Muscle of leg (tissue), 3 donors: ENCODE measurements at regions not wholly inside any gene's neighbourhood (a gene's known extent, or its start where the extent isn't known, plus 50 kb on each side); places are given as distances from the start of the nearest gene placed in this dataset.
A peak's percentile ranks its signal among the peaks of the same experiment; 100 is the strongest.

ENCODE experiments used
- DNase-seq: peaks from one replicate; pipeline ENCODE4 v3.0.0; 2013
- H3K27ac ChIP-seq: one replicate; pipeline ENCODE4 v1.5.1; 2013; ENCODE audit warnings: mild to moderate bottlenecking, low read length, control low read depth
- H3K27me3 ChIP-seq: one replicate; pipeline ENCODE4 v1.6.1; 2013; ENCODE audit warnings: low read length; ENCODE audit not compliant: control insufficient read depth, insufficient read depth
- H3K36me3 ChIP-seq: one replicate; pipeline ENCODE4 v1.6.1; 2013; ENCODE audit warnings: low read length; ENCODE audit not compliant: control insufficient read depth, insufficient read depth
- H3K4me1 ChIP-seq: one replicate; pipeline ENCODE4 v1.6.1; 2013; ENCODE audit warnings: low read length; ENCODE audit not compliant: control insufficient read depth, insufficient read depth
- H3K4me3 ChIP-seq: one replicate; pipeline ENCODE4 v1.5.1; 2013; ENCODE audit warnings: low read length, control low read depth
- H3K9me3 ChIP-seq: replicated peaks from 2 replicates; pipeline ENCODE4 v1.6.1; 2013; ENCODE audit warnings: low read depth, low read length; ENCODE audit not compliant: control insufficient read depth
- WGBS: methylation state at CpG from one replicate; pipeline ENCODE4 v1.1.5; 2013; ENCODE audit warnings: missing lambda C conversion rate; ENCODE audit not compliant: insufficient coverage; 5-methylcytosine and 5-hydroxymethylcytosine counted together

DNA sequence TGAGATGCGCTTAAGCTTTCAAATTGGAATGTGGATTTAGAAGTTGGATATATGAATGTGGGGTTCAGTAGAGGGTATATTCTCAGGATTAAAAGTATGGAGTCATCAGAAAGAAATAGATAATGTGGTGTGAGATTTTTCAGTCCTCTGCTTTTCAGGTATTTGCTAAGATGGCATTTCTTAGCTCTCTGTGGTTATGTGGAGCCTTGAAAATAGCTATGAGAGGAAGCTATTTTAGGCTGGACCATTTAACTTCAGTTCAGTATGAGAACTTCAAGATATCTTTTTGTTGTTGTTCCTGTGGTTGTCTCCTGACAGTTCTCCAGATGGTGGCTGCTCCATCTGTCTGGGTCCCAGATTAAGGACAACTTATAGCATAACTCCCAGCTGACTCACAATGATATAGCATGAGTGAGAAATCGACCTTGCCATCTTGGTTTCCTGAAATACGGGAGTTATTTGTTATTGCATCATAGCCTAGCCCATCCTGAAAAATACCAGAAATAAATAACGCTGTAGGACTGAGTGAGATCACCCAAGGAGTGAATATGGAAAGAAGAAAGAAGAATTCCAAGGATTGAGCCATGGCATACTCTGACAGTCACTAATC, 461.5 kb downstream of the ANXA1 start:
- WGBS: 100% methylated on average over 1 of the region's 4 CpGs
- Histone ChIP-seq H3K4me3 (no peak overlapping the region), H3K27ac (no peak overlapping the region), H3K36me3 (no peaks in the 10 kb centered on the region), H3K9me3 (no peaks in the 10 kb centered on the region), H3K27me3 (no peaks in the 10 kb centered on the region), H3K4me1 (no peaks in the 10 kb centered on the region)
- no peak for DNase-seq

DNA sequence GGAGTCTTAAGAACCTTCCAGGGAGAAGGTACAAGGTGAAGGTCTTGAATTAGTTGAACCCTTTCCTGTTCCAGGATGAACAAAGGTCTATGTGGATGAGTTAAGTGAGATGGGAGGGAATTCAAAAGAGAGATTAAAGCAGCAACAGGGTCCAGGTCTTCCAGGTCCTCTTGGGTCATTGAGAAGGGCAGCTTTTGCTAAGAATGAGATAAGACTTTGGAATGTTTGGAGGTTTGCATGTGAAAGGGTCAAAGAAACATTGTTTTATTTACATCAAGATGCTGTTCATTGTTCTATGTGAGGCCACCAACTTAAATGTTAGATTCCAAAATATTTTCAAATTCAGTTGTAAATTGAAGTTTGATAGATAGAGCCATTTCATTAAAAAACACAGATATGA, 463.9 kb downstream of the ANXA1 start:
- Histone ChIP-seq H3K9me3 (no peaks in the 10 kb centered on the region), H3K27ac (no peak overlapping the region), H3K4me3 (no peak overlapping the region), H3K4me1 (no peaks in the 10 kb centered on the region), H3K36me3 (no peaks in the 10 kb centered on the region), H3K27me3 (no peaks in the 10 kb centered on the region)
- DNase-seq: no peak

DNA sequence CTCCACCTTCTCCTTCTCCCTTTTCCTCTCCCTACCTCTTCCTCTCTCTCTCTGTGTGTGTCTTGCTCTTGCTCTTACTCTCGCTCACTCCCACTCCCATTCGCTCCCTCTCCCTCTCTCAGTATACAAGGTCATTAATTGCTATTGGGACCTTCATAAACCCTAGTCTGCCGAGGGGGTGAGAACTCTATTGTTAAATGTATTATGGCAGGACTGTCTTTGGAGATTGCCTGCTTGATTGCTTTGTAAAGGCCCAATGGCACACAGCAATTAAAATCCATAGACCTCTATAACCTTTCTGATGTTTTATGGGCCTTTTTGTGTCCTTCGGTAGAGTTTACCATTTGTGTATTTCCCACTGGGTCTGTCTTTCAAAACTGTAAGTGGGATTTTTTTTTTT, 465.9 kb downstream of the ANXA1 start:
- DNase-seq: no peak
- H3K27ac ChIP-seq: no peak overlapping the region
- H3K4me1 ChIP-seq: no peaks in the 10 kb centered on the region
- peaks cover 2% of the 10 kb centered on the region for H3K9me3 ChIP-seq
- WGBS: no CpG with 5 or more reads among the region's 4 CpGs
- no peak overlapping the region for H3K4me3 ChIP-seq
- no peaks in the 10 kb centered on the region for H3K36me3 ChIP-seq
- H3K27me3 ChIP-seq: no peaks in the 10 kb centered on the region

DNA sequence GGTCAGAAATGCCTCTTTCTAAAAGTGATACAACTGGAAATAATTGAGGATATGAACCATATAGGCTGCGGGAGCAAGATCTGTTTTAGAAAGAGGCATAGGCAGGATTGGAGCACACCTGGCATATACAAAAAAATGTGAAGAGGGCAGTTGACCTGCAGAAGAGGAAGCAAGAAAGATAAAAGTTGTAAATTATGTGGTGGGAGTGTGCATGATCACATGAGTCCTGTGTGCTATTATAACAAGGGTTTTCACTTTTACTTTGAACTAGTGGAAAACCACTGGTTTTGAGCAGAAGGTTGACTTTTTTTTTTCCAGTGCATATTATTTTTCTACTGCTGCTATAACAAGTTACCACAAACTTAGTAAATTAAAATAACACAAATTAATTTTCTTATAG, 489.3 kb downstream of the ANXA1 start:
- DNase-seq: no peak
- Histone ChIP-seq H3K4me1 (no peaks in the 10 kb centered on the region), H3K36me3 (no peaks in the 10 kb centered on the region), H3K27me3 (no peaks in the 10 kb centered on the region), H3K9me3 (no peaks in the 10 kb centered on the region), H3K27ac (no peak overlapping the region), H3K4me3 (no peak overlapping the region)
- 100% methylated on average over 1 of the region's 1 CpG for WGBS

DNA sequence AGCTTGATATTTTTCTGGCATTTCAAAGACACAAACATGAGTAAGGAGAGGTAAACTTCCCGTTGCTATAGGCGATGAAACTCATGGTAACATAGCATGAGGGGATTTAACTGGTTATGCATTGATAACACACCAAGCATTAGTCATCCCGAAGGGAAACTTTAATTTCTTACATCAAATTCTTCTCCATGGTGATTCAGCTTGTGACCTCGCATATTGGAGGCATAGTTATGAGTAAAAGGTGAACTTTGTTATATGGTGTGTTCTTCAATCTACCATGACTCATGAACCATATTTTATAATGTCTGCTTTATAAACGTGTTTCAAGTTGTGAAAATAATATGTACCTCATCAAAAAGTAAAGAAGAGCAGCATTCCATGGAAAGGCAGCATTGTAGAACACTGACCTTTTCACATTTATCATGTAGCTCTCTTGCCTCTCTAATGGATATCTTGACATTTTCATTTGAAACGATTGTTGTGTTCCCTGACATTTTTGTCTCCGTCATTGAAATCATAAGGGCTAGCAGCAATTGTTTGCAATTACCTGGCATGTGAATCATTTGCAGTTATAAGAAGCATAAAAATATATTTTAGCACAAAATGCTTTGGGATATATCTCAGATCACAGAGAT, 491.8 kb downstream of the ANXA1 start:
- no peaks in the 10 kb centered on the region for H3K36me3 ChIP-seq
- H3K4me3 ChIP-seq: no peak overlapping the region
- no peaks in the 10 kb centered on the region for H3K4me1 ChIP-seq
- no peak overlapping the region for H3K27ac ChIP-seq
- H3K27me3 ChIP-seq: no peaks in the 10 kb centered on the region
- no peaks in the 10 kb centered on the region for H3K9me3 ChIP-seq
- no CpG with 5 or more reads among the region's 7 CpGs for WGBS
- no peak for DNase-seq

DNA sequence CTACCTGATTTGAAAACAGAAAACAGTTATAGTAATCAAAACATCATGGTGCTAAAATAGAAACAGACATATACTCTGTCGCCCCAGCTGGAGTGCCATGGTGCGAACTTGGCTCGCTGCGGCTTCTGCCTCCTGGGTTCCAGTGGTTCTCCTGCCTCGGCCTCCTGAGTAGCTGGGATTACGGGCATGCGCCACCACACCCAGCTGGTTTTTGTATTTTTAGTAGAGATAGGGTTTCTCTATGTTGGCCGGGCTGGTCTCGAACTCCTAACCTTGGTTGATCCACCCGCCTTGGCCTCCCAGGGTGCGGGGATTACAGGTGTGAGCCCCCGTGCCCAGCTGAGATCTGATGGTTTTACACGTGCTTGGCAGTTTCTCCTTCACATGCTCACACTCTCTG, 495.9 kb downstream of the ANXA1 start:
- DNase-seq: no peak
- H3K36me3 ChIP-seq: no peaks in the 10 kb centered on the region
- H3K4me1 ChIP-seq: no peaks in the 10 kb centered on the region
- H3K4me3 ChIP-seq: no peak overlapping the region
- 92% methylated on average over 10 of the region's 13 CpGs for WGBS
- H3K27me3 ChIP-seq: no peaks in the 10 kb centered on the region
- H3K9me3 ChIP-seq: peaks cover 3% of the 10 kb centered on the region
- no peak overlapping the region for H3K27ac ChIP-seq

DNA sequence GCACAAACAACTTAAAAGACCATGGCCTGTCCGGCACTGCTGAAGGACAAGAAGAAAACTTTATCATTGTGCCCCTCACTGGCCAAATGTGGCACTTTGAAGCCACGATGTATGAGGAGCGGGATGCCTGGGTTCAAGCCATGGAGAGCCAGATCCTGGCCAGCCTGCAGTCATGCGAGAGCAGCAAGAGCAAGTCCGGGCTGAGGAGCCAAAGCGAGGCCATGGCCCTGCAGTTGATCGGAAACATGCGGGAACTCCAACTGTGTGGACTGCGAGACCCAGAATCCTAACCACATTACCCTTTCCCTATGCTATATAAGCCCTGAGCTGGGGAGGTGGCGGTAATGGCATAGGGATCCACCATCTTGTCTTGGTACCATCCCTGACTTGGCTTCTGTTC, 497.9 kb downstream of the ANXA1 start:
- Histone ChIP-seq H3K27ac (no peak overlapping the region), H3K4me1 (no peaks in the 10 kb centered on the region), H3K27me3 (no peaks in the 10 kb centered on the region), H3K4me3 (no peak overlapping the region), H3K36me3 (no peaks in the 10 kb centered on the region), H3K9me3 (peaks cover 3% of the 10 kb centered on the region)
- 98% methylated on average over 7 of the region's 10 CpGs for WGBS
- no peak for DNase-seq

DNA sequence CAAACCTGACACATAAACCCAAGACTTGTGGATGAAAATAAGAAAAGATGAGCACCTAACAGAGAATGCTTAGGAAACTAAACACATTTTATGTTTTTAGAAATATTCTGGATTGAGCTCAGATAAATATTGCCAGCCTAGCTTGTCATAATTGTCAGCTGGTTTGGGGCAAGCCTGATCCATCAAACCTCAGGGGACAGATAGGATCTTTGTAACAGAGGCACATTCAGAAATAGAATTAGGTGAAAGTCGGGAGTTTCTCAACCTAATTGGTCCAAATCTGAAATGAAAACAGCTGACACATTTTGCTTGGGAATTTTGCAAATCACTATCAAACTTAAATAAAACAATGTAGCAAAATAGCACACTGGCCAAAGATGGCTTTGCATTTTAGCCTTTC, 503.7 kb downstream of the ANXA1 start:
- no peak for DNase-seq
- H3K9me3 ChIP-seq: no peaks in the 10 kb centered on the region
- no peaks in the 10 kb centered on the region for H3K27me3 ChIP-seq
- H3K27ac ChIP-seq: no peak overlapping the region
- WGBS: no CpG with 5 or more reads among the region's 1 CpG
- no peaks in the 10 kb centered on the region for H3K4me1 ChIP-seq
- H3K36me3 ChIP-seq: no peaks in the 10 kb centered on the region
- H3K4me3 ChIP-seq: no peak overlapping the region

DNA sequence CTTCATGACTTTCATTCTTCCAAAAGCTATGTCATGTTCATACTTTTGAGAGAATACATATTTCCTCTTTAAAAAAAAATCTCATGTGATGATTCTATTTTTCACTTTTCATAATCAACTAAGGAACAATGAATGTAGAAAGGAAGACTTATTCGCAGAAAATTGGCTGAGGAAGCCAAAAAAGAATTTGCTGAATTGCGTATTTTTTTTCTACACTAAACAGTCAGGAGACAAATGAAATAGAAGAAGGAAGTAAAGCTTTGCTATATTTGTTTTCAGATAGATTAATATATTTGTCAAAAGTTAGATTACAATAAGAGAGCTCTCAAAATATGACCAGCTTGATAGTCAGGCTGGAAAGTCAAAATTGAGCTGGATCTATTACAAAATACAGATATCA, 504.2 kb downstream of the ANXA1 start:
- no peak overlapping the region for H3K27ac ChIP-seq
- no peak overlapping the region for H3K4me3 ChIP-seq
- DNase-seq: no peak
- no peaks in the 10 kb centered on the region for H3K27me3 ChIP-seq
- H3K4me1 ChIP-seq: no peaks in the 10 kb centered on the region
- H3K36me3 ChIP-seq: no peaks in the 10 kb centered on the region
- no peaks in the 10 kb centered on the region for H3K9me3 ChIP-seq
- WGBS: no CpG with 5 or more reads among the region's 2 CpGs

DNA sequence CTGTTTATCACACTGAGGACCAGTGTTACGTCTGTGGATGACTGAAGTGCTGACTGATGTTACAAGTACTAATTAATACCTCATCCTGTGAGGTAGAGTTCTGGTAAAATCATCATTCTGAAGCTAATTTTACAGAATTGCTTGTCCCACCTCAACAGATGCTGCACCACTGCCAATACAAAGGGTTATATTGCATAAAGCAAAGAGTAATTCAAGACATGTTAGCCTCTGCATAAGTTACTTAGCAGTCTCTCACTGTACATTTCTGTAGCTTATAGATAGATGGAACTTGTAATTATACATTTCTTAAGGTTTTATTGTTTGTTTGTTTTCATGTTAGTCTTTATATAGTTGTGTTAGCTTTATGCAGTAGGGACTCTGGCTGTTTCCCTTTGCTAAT, 513.6 kb downstream of the ANXA1 start:
- no peaks in the 10 kb centered on the region for H3K36me3 ChIP-seq
- DNase-seq: no peak
- H3K4me3 ChIP-seq: no peak overlapping the region
- WGBS: no CpG with 5 or more reads among the region's 1 CpG
- no peaks in the 10 kb centered on the region for H3K27me3 ChIP-seq
- no peak overlapping the region for H3K27ac ChIP-seq
- no peaks in the 10 kb centered on the region for H3K4me1 ChIP-seq
- no peaks in the 10 kb centered on the region for H3K9me3 ChIP-seq

DNA sequence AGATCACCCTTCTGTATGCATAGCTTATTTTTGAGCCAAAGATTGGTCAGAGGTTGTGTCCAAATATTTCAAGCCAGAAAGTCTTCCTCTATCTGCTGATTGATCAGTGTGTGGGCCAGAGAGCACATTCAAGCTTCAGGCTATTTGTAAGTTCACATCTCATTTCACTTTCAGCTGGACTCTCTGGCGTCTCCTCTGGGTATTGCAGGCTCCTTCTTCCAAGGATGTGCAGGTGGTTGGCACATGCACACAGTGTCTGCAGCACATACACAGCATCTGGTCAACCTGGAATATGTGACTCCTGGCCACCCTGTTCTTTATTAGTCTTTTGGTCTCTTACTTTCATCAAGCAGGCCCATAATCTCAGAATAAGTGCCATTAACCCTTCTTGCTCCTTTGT, 516.1 kb downstream of the ANXA1 start:
- peak; percentile 22 for DNase-seq
- WGBS: 36% methylated on average over 1 of the region's 1 CpG

More for the DNA sequence above, 516.1 kb downstream of the ANXA1 start:
- Histone ChIP-seq H3K4me1 (no peaks in the 10 kb centered on the region), H3K36me3 (no peaks in the 10 kb centered on the region), H3K27me3 (no peaks in the 10 kb centered on the region), H3K4me3 (no peak overlapping the region), H3K9me3 (no peaks in the 10 kb centered on the region), H3K27ac (no peak overlapping the region)
